Progenitor cell of endocrine pancreas (in vitro differentiated cells): ENCODE measurements at regions not wholly inside any gene's neighbourhood (a gene's known extent, or its start where the extent isn't known, plus 50 kb on each side); places are given as distances from the start of the nearest gene placed in this dataset.
A peak's percentile ranks its signal among the peaks of the same experiment; 100 is the strongest.

ENCODE experiments used
- DNase-seq: peaks from one replicate; pipeline ENCODE4 v3.0.0; 2021; ENCODE audit warnings: low spot score; ENCODE audit not compliant: unreplicated experiment
- H3K27ac Mint-ChIP-seq: 2 replicates; pipeline ENCODE4 v1.8.0; 2021; ENCODE audit warnings: mild to moderate bottlenecking, moderate library complexity, mixed read lengths
- H3K27me3 Mint-ChIP-seq: 2 replicates; pipeline ENCODE4 v1.8.0; 2021; ENCODE audit warnings: mixed read lengths
- H3K36me3 Mint-ChIP-seq: 2 replicates; pipeline ENCODE4 v1.8.0; 2022; ENCODE audit warnings: mixed read lengths; ENCODE audit not compliant: insufficient read depth
- H3K4me1 Mint-ChIP-seq: 2 replicates; pipeline ENCODE4 v1.8.0; 2021; ENCODE audit warnings: low read depth, mixed read lengths
- H3K4me3 Mint-ChIP-seq: 2 replicates; pipeline ENCODE4 v1.8.0; 2021; ENCODE audit warnings: low read depth, mild to moderate bottlenecking, moderate library complexity, mixed read lengths
- H3K9me3 Mint-ChIP-seq: 2 replicates; pipeline ENCODE4 v1.8.0; 2021; ENCODE audit warnings: low read depth, mixed read lengths
- CTCF ChIP-seq: fragments of 200-600 bp; sonication (generic); IDR thresholded peaks from one replicate; pipeline ENCODE4 v1.5.0; 2021; ENCODE audit warnings: antibody characterized with exemption, mild to moderate bottlenecking; ENCODE audit not compliant: unreplicated experiment

DNA sequence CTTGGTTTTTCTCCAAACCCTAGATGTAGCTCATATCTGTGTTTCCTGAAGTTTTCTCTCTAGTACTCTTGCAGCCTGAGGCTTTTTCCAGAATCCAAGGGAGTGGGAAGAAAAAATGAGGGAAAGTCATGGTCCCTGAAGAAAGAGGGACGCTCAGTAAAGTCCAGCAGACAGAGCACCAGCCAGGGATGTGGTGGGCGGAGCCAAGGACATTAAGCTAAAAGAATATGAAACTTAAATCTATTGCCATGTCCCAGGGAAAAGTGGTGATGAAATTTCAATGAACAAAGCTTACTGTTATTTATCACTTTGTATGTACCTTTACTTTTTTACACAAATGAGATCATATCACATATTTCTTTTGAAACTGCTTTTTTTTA, 430.2 kb downstream of the USP25 start:
- Mint-ChIP-seq H3K27me3 (no peaks in the 10 kb centered on the region), H3K4me1 (peaks cover 5% of the 10 kb centered on the region), H3K9me3 (no peaks in the 10 kb centered on the region), H3K36me3 (no peaks in the 10 kb centered on the region), H3K27ac (no peak overlapping the region), H3K4me3 (no peak overlapping the region)
- no peak for DNase-seq
- no peak for TF ChIP-seq CTCF

GRCh38 chr21:16162953-16163352, 433.2 kb downstream of the USP25 start:
- H3K36me3 Mint-ChIP-seq = no peaks in the 10 kb centered on the region
- TF ChIP-seq CTCF = no peak
- no peaks in the 10 kb centered on the region for H3K9me3 Mint-ChIP-seq
- H3K27ac Mint-ChIP-seq = no peak overlapping the region
- no peaks in the 10 kb centered on the region for H3K27me3 Mint-ChIP-seq
- H3K4me1 Mint-ChIP-seq = peaks cover 5% of the 10 kb centered on the region
- no peak for DNase-seq
- no peak overlapping the region for H3K4me3 Mint-ChIP-seq

DNA sequence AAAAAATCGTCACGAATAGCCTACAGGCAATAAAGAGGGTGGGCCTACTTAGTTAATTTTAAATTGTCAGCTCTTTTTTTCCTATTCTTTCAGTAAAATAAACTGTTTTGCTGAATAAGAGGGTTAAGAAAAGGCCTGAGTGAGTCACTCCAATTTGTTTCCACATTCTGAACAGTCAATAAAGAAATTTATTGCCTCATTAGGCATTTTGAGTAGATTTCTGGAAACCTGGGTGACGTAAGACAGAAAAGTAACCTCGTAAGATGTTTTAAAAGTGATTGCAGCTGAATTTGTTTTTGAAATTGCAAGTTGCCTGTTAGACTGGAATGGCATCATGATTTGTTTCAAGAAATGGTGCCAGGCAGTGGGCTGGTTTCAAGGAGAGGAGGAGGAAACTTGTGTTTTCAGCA, 439.3 kb downstream of the USP25 start:
- no peak for TF ChIP-seq CTCF
- H3K9me3 Mint-ChIP-seq = no peaks in the 10 kb centered on the region
- H3K27ac Mint-ChIP-seq = peak overlapping the region; percentile 17
- peaks cover 14% of the 10 kb centered on the region for H3K4me1 Mint-ChIP-seq
- DNase-seq = no peak
- H3K36me3 Mint-ChIP-seq = peaks cover 1% of the 10 kb centered on the region
- H3K27me3 Mint-ChIP-seq = no peaks in the 10 kb centered on the region
- H3K4me3 Mint-ChIP-seq = no peak overlapping the region

GRCh38 chr21:16169779-16170178, 440.0 kb downstream of the USP25 start:
- Mint-ChIP-seq H3K4me3 (no peak overlapping the region), H3K27ac (no peak overlapping the region), H3K36me3 (peaks cover 1% of the 10 kb centered on the region), H3K9me3 (no peaks in the 10 kb centered on the region), H3K27me3 (no peaks in the 10 kb centered on the region), H3K4me1 (peaks cover 15% of the 10 kb centered on the region)
- TF ChIP-seq CTCF = no peak
- DNase-seq = no peak

- H3K9me3 Mint-ChIP-seq = no peaks in the 10 kb centered on the region
- H3K36me3 Mint-ChIP-seq = peaks cover 1% of the 10 kb centered on the region
- H3K4me1 Mint-ChIP-seq = peaks cover 25% of the 10 kb centered on the region
- DNase-seq = no peak
- H3K27me3 Mint-ChIP-seq = no peaks in the 10 kb centered on the region
- TF ChIP-seq CTCF = no peak
- no peak overlapping the region for H3K27ac Mint-ChIP-seq
- no peak overlapping the region for H3K4me3 Mint-ChIP-seq
Observed at GRCh38 chr21:16176570-16176969, 446.8 kb downstream of the USP25 start.

DNA sequence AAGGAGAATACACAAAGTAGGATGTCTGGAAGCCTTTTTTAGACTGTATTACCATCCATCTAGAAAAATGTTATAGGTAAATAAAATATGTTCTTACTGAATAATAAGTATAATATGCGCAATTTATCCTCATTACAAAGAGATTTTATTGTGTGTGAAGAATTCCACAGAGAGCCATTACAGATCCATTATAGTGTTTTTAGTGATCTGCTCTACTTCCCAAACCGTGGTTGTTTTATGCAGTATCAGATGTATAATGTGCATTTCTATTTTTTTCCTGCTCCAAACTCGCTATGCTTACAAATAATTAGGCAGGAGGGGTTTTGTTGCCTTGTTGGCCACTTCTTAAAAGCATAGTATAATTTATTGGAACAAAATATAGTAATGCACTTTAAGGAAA, 447.8 kb downstream of the USP25 start:
- Mint-ChIP-seq H3K9me3 (no peaks in the 10 kb centered on the region), H3K4me3 (no peak overlapping the region), H3K4me1 (peaks cover 25% of the 10 kb centered on the region), H3K36me3 (peaks cover 1% of the 10 kb centered on the region), H3K27ac (no peak overlapping the region), H3K27me3 (no peaks in the 10 kb centered on the region)
- no peak for DNase-seq
- TF ChIP-seq CTCF = no peak
